ENCODE measurements at regions not wholly inside any gene's neighbourhood (a gene's known extent, or its start where the extent isn't known, plus 50 kb on each side); places are given as distances from the start of the nearest gene placed in this dataset.

GRCh38 chr12:13896063-13896626 lies 85.3 kb downstream of the GRIN2B start:
- H3K27ac ChIP-seq (ENCODE audit: low read length) = no peak overlapping the region
- no TSS peak for BruUV-seq (replicated peaks)
- no peak overlapping the region for H3K4me3 ChIP-seq (ENCODE audit: low read length)
- TF ChIP-seq EZH2 (IDR thresholded peaks at IDR 0.05; ENCODE audit: low read length, unreplicated experiment) = no peak
- TF ChIP-seq, protein P1, sequence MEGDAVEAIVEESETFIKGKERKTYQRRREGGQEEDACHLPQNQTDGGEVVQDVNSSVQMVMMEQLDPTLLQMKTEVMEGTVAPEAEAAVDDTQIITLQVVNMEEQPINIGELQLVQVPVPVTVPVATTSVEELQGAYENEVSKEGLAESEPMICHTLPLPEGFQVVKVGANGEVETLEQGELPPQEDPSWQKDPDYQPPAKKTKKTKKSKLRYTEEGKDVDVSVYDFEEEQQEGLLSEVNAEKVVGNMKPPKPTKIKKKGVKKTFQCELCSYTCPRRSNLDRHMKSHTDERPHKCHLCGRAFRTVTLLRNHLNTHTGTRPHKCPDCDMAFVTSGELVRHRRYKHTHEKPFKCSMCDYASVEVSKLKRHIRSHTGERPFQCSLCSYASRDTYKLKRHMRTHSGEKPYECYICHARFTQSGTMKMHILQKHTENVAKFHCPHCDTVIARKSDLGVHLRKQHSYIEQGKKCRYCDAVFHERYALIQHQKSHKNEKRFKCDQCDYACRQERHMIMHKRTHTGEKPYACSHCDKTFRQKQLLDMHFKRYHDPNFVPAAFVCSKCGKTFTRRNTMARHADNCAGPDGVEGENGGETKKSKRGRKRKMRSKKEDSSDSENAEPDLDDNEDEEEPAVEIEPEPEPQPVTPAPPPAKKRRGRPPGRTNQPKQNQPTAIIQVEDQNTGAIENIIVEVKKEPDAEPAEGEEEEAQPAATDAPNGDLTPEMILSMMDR (conservative IDR thresholded peaks at IDR 0.05; ENCODE audit: low read depth, low read length) = no peak
- TF ChIP-seq EZH2phosphoT487 (IDR thresholded peaks at IDR 0.05; ENCODE audit: borderline replicate concordance, low read length) = no peak
- no peak overlapping the region for H2AFZ ChIP-seq (ENCODE audit: low read length)
- no peaks in the 10 kb centered on the region for H3K79me2 ChIP-seq (ENCODE audit: low read length)
- DNase-seq (no peak), ATAC-seq (no peak)
- H3F3A ChIP-seq (ENCODE audit: low read length, unreplicated experiment) = no peaks in the 10 kb centered on the region
- no peaks in the 10 kb centered on the region for H4K20me1 ChIP-seq (ENCODE audit: low read length)
- H3K9me3 ChIP-seq (ENCODE audit: low read length) = no peaks in the 10 kb centered on the region
- H3K9me2 ChIP-seq (replicated peaks; ENCODE audit: low read length) = no peaks in the 10 kb centered on the region
- POLR2A ChIA-PET (ENCODE audit: unreplicated experiment) = no interaction called here
- no peaks in the 10 kb centered on the region for H3K4me1 ChIP-seq (ENCODE audit: insufficient read depth, low read length)
- H3K9ac ChIP-seq (ENCODE audit: low read length) = no peak overlapping the region
- CTCF ChIA-PET = no interaction called here
- peaks cover 13% of the 10 kb centered on the region; the same call in 1 of the 2 replicates for H3K27me3 ChIP-seq (ENCODE audit: low read length)
- H3K36me3 ChIP-seq (ENCODE audit: low read depth, low read length) = no peaks in the 10 kb centered on the region
- no peak overlapping the region for H3K4me2 ChIP-seq (ENCODE audit: low read length)
- intact Hi-C loops (cut with micrococcal nuclease) = no loop called here

- peaks cover 41% of the 10 kb centered on the region for H3K27me3 ChIP-seq (ENCODE audit: low read length)
- no peaks in the 10 kb centered on the region for H3K9me3 ChIP-seq (ENCODE audit: low read length)
- DNase-seq (no peak), ATAC-seq (no peak)
- no peak overlapping the region for H2AFZ ChIP-seq (ENCODE audit: low read length)
- no peaks in the 10 kb centered on the region for H3K36me3 ChIP-seq (ENCODE audit: low read depth, low read length)
- ChIA-PET CTCF (no interaction called here), POLR2A (ENCODE audit: unreplicated experiment) (no interaction called here)
- no peaks in the 10 kb centered on the region for H3K4me1 ChIP-seq (ENCODE audit: insufficient read depth, low read length)
- H3K9me2 ChIP-seq (replicated peaks; ENCODE audit: low read length) = no peaks in the 10 kb centered on the region
- no peak overlapping the region for H3K27ac ChIP-seq (ENCODE audit: low read length)
- no peak overlapping the region for H3K9ac ChIP-seq (ENCODE audit: low read length)
- BruUV-seq (replicated peaks) = no TSS peak
- H3K4me2 ChIP-seq (ENCODE audit: low read length) = no peak overlapping the region
- no peaks in the 10 kb centered on the region for H3F3A ChIP-seq (ENCODE audit: low read length, unreplicated experiment)
- TF ChIP-seq, protein P1 (conservative IDR thresholded peaks at IDR 0.05; ENCODE audit: low read depth, low read length) = no peak
- TF ChIP-seq EZH2 (IDR thresholded peaks at IDR 0.05; ENCODE audit: low read length, unreplicated experiment) (no peak), EZH2phosphoT487 (IDR thresholded peaks at IDR 0.05; ENCODE audit: borderline replicate concordance, low read length) (no peak)
- no peak overlapping the region for H3K4me3 ChIP-seq (ENCODE audit: low read length)
- no peaks in the 10 kb centered on the region for H3K79me2 ChIP-seq (ENCODE audit: low read length)
- H4K20me1 ChIP-seq (ENCODE audit: low read length) = no peaks in the 10 kb centered on the region
- intact Hi-C loops (cut with micrococcal nuclease) = no loop called here
These were observed 89.5 kb downstream of the GRIN2B start for GRCh38 chr12:13891902-13892301.

- H3K36me3 ChIP-seq (ENCODE audit: low read depth, low read length) = no peaks in the 10 kb centered on the region
- H3K4me2 ChIP-seq (ENCODE audit: low read length) = no peak overlapping the region
- no peak overlapping the region for H3K27ac ChIP-seq (ENCODE audit: low read length)
- TF ChIP-seq, protein P1 (conservative IDR thresholded peaks at IDR 0.05; ENCODE audit: low read depth, low read length) = no peak
- TF ChIP-seq EZH2 (IDR thresholded peaks at IDR 0.05; ENCODE audit: low read length, unreplicated experiment) (no peak), EZH2phosphoT487 (IDR thresholded peaks at IDR 0.05; ENCODE audit: borderline replicate concordance, low read length) (no peak)
- no peak overlapping the region for H3K9ac ChIP-seq (ENCODE audit: low read length)
- no peaks in the 10 kb centered on the region for H3F3A ChIP-seq (ENCODE audit: low read length, unreplicated experiment)
- POLR2A ChIA-PET (ENCODE audit: unreplicated experiment) = no interaction called here
- no peak overlapping the region for H3K4me3 ChIP-seq (ENCODE audit: low read length)
- H3K79me2 ChIP-seq (ENCODE audit: low read length) = no peaks in the 10 kb centered on the region
- DNase-seq (no peak), ATAC-seq (no peak)
- no peaks in the 10 kb centered on the region for H4K20me1 ChIP-seq (ENCODE audit: low read length)
- H2AFZ ChIP-seq (ENCODE audit: low read length) = no peak overlapping the region
- intact Hi-C loops (cut with micrococcal nuclease) = no loop called here
- H3K4me1 ChIP-seq (ENCODE audit: insufficient read depth, low read length) = no peaks in the 10 kb centered on the region
- no peaks in the 10 kb centered on the region for H3K9me2 ChIP-seq (replicated peaks; ENCODE audit: low read length)
- no TSS peak for BruUV-seq (replicated peaks)
- H3K27me3 ChIP-seq (ENCODE audit: low read length) = peaks cover 44% of the 10 kb centered on the region
- CTCF ChIA-PET = no interaction called here
- H3K9me3 ChIP-seq (ENCODE audit: low read length) = no peaks in the 10 kb centered on the region
These were observed 90.5 kb downstream of the GRIN2B start for GRCh38 chr12:13890943-13891342.
